ENCODE measurements at regions not wholly inside any gene's neighbourhood (a gene's known extent, or its start where the extent isn't known, plus 50 kb on each side); places are given as distances from the start of the nearest gene placed in this dataset.

DNA sequence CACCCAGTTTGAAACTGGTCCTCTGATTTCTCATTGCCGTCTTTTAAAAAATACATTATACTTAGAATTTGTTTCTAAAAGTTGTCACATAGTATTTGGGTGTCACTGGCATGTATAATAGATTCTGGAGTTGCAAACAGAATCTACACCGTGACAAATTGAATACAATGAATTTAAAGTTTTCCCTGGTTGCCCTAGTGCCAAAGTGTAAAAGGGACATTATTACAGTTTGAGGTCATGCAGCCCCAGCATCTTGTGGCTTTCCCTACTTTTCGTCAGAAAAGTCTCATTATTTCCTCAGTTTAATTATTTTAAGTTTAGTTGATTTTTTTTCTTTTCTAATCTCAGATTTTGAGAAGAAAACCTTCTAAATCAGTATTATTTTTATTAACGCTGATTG is 155.9 kb downstream of the DISP1 start:
- Histone ChIP-seq H2AFZ (ENCODE audit: low read length) (no peak overlapping the region), H3K9me2 (replicated peaks; ENCODE audit: low read length) (no peaks in the 10 kb centered on the region), H3K4me1 (ENCODE audit: insufficient read depth, low read length) (peaks cover 18% of the 10 kb centered on the region), H3K9ac (ENCODE audit: low read length) (no peak overlapping the region), H3F3A (ENCODE audit: low read length, unreplicated experiment) (no peaks in the 10 kb centered on the region), H3K4me3 (ENCODE audit: low read length) (no peak overlapping the region), H3K36me3 (ENCODE audit: low read depth, low read length) (no peaks in the 10 kb centered on the region), H3K9me3 (ENCODE audit: low read length) (no peaks in the 10 kb centered on the region), H3K27me3 (ENCODE audit: low read length) (no peaks in the 10 kb centered on the region), H3K4me2 (ENCODE audit: low read length) (no peak overlapping the region), H3K27ac (ENCODE audit: low read length) (no peak overlapping the region), H4K20me1 (ENCODE audit: low read length) (no peaks in the 10 kb centered on the region), H3K79me2 (ENCODE audit: low read length) (no peaks in the 10 kb centered on the region)
- ChIA-PET POLR2A (ENCODE audit: unreplicated experiment) (no interaction called here), CTCF (no interaction called here)
- intact Hi-C loops (cut with micrococcal nuclease): no loop called here
- no TSS peak for BruUV-seq (replicated peaks)
- ATAC-seq (no peak), DNase-seq (no peak)
- TF ChIP-seq CTCF (conservative IDR thresholded peaks at IDR 0.05; ENCODE audit: low read depth, low read length) (no peak), EZH2phosphoT487 (IDR thresholded peaks at IDR 0.05; ENCODE audit: borderline replicate concordance, low read length) (no peak), EZH2 (IDR thresholded peaks at IDR 0.05; ENCODE audit: low read length, unreplicated experiment) (no peak)

- Histone ChIP-seq H4K20me1 (ENCODE audit: low read length) (no peaks in the 10 kb centered on the region), H3K4me1 (ENCODE audit: insufficient read depth, low read length) (peaks cover 20% of the 10 kb centered on the region), H3K27ac (ENCODE audit: low read length) (no peak overlapping the region), H3K79me2 (ENCODE audit: low read length) (no peaks in the 10 kb centered on the region), H3F3A (ENCODE audit: low read length, unreplicated experiment) (no peaks in the 10 kb centered on the region), H3K36me3 (ENCODE audit: low read depth, low read length) (no peaks in the 10 kb centered on the region), H3K4me2 (ENCODE audit: low read length) (no peak overlapping the region), H3K27me3 (ENCODE audit: low read length) (no peaks in the 10 kb centered on the region), H2AFZ (ENCODE audit: low read length) (no peak overlapping the region), H3K9me2 (replicated peaks; ENCODE audit: low read length) (no peaks in the 10 kb centered on the region), H3K4me3 (ENCODE audit: low read length) (no peak overlapping the region), H3K9me3 (ENCODE audit: low read length) (no peaks in the 10 kb centered on the region), H3K9ac (ENCODE audit: low read length) (no peak overlapping the region)
- ChIA-PET POLR2A (ENCODE audit: unreplicated experiment) (no interaction called here), CTCF (interaction anchor here (0.7 kb wide), 1 partner anchor 234 kb away, joined by 4 read pairs; the partner anchor contains the start of gene FAM177B)
- TF ChIP-seq EZH2 (IDR thresholded peaks at IDR 0.05; ENCODE audit: low read length, unreplicated experiment) (no peak), EZH2phosphoT487 (IDR thresholded peaks at IDR 0.05; ENCODE audit: borderline replicate concordance, low read length) (no peak), CTCF (conservative IDR thresholded peaks at IDR 0.05; ENCODE audit: low read depth, low read length) (no peak)
- DNase-seq: no peak
- no TSS peak for BruUV-seq (replicated peaks)
- no peak for ATAC-seq
- intact Hi-C loops (cut with micrococcal nuclease): no loop called here
Observed at GRCh38 chr1:222971146-222971545, 156.3 kb downstream of the DISP1 start.

DNA sequence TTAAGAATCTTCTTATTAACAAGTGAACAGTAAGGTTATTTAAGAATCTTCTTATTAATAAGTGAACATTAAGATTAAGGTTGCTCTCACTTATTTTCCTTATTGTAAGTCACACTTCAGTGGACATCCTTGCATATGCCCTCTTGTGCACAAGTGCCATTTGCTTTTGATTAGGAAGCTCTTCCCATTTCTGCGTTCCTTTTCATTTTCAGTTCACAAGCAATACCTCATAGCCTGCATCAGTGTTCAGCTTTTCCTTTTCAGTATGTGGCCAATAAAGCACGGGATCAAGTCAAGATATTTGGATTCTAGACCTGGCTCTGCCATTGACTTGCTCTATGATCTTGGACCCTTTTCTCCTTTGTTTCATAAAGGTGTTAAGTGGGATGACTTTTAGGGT is 158.7 kb downstream of the DISP1 start:
- H3F3A ChIP-seq (ENCODE audit: low read length, unreplicated experiment): no peaks in the 10 kb centered on the region
- no peaks in the 10 kb centered on the region for H3K79me2 ChIP-seq (ENCODE audit: low read length)
- peaks cover 20% of the 10 kb centered on the region for H3K4me1 ChIP-seq (ENCODE audit: insufficient read depth, low read length)
- H3K4me2 ChIP-seq (ENCODE audit: low read length): no peak overlapping the region
- ATAC-seq (no peak), DNase-seq (no peak)
- H3K27ac ChIP-seq (ENCODE audit: low read length): 0 out of 2 replicates have a peak overlapping the region, but pooled peaks have one; percentile 34
- H2AFZ ChIP-seq (ENCODE audit: low read length): no peak overlapping the region
- H3K9me3 ChIP-seq (ENCODE audit: low read length): no peaks in the 10 kb centered on the region
- H3K9ac ChIP-seq (ENCODE audit: low read length): no peak overlapping the region
- no peaks in the 10 kb centered on the region for H4K20me1 ChIP-seq (ENCODE audit: low read length)
- no peaks in the 10 kb centered on the region for H3K27me3 ChIP-seq (ENCODE audit: low read length)
- intact Hi-C loops (cut with micrococcal nuclease): no loop called here
- no peaks in the 10 kb centered on the region for H3K9me2 ChIP-seq (replicated peaks; ENCODE audit: low read length)
- no peak overlapping the region for H3K4me3 ChIP-seq (ENCODE audit: low read length)
- no TSS peak for BruUV-seq (replicated peaks)
- CTCF ChIA-PET: no interaction called here
- POLR2A ChIA-PET (ENCODE audit: unreplicated experiment): no interaction called here
- TF ChIP-seq EZH2phosphoT487 (IDR thresholded peaks at IDR 0.05; ENCODE audit: borderline replicate concordance, low read length) (no peak), EZH2 (IDR thresholded peaks at IDR 0.05; ENCODE audit: low read length, unreplicated experiment) (no peak), CTCF (conservative IDR thresholded peaks at IDR 0.05; ENCODE audit: low read depth, low read length) (no peak)
- no peaks in the 10 kb centered on the region for H3K36me3 ChIP-seq (ENCODE audit: low read depth, low read length)

Data from PC-3 (cell line).